ENCODE measurements at regions not wholly inside any gene's neighbourhood (a gene's known extent, or its start where the extent isn't known, plus 50 kb on each side); places are given as distances from the start of the nearest gene placed in this dataset.

GRCh38 chr20:11053310-11053709 is 379.5 kb upstream of the JAG1 start:
- no peak for DNase-seq

- no peak for DNase-seq
Observed at GRCh38 chr20:11054266-11054993, 380.6 kb upstream of the JAG1 start.

GRCh38 chr20:11056414-11056813 is 382.6 kb upstream of the JAG1 start:
- DNase-seq: no peak

- no peak for DNase-seq
Observed at GRCh38 chr20:11057624-11058023, 383.8 kb upstream of the JAG1 start.

- no peak for DNase-seq
Observed at GRCh38 chr20:11059659-11060058, 385.9 kb upstream of the JAG1 start.

GRCh38 chr20:11060423-11061185 is 386.8 kb upstream of the JAG1 start:
- DNase-seq: no peak

- DNase-seq: no peak
Observed at GRCh38 chr20:11063444-11063843, 389.6 kb upstream of the JAG1 start.

GRCh38 chr20:11064946-11065345 is 391.1 kb upstream of the JAG1 start:
- no peak for DNase-seq

- DNase-seq: no peak
Observed at GRCh38 chr20:11067359-11067758, 393.6 kb upstream of the JAG1 start.

- no peak for DNase-seq
Observed at GRCh38 chr20:11072982-11073381, 399.2 kb upstream of the JAG1 start.

- no peak for DNase-seq
Observed at GRCh38 chr20:11076434-11077105, 402.8 kb upstream of the JAG1 start.

GRCh38 chr20:11077226-11077625 is 403.4 kb upstream of the JAG1 start:
- no peak for DNase-seq

GRCh38 chr20:11080010-11080409 is 406.2 kb upstream of the JAG1 start:
- DNase-seq: no peak

GRCh38 chr20:11080781-11081377 is 407.1 kb upstream of the JAG1 start:
- DNase-seq: peak; percentile 18

GRCh38 chr20:11083841-11084240 is 410.0 kb upstream of the JAG1 start:
- no peak for DNase-seq

- DNase-seq: no peak
Observed at GRCh38 chr20:11084508-11084907, 410.7 kb upstream of the JAG1 start.

- no peak for DNase-seq
Observed at GRCh38 chr20:11086970-11087369, 413.2 kb upstream of the JAG1 start.

GRCh38 chr20:11090751-11091150 is 417.0 kb upstream of the JAG1 start:
- DNase-seq: no peak

- DNase-seq: no peak
Observed at GRCh38 chr20:11091511-11091910, 417.7 kb upstream of the JAG1 start.

- DNase-seq: no peak
Observed at GRCh38 chr20:11092151-11092550, 418.4 kb upstream of the JAG1 start.

GRCh38 chr20:11094196-11094595 is 420.4 kb upstream of the JAG1 start:
- no peak for DNase-seq

- no peak for DNase-seq
Observed at GRCh38 chr20:11094711-11095110, 420.9 kb upstream of the JAG1 start.

GRCh38 chr20:11098888-11099287 is 425.1 kb upstream of the JAG1 start:
- no peak for DNase-seq

GRCh38 chr20:11101243-11101642 is 427.4 kb upstream of the JAG1 start:
- DNase-seq: no peak

Measured in right hindlimb (tissue), 1 donor.